Ishikawa (cell line): ENCODE measurements at regions not wholly inside any gene's neighbourhood (a gene's known extent, or its start where the extent isn't known, plus 50 kb on each side); places are given as distances from the start of the nearest gene placed in this dataset.

ENCODE experiments used
- CREB1 ChIP-seq: IDR thresholded peaks from 2 replicates; pipeline ENCODE4 v1.6.1; 2012; ENCODE audit warnings: low read depth
- EGR1 ChIP-seq: IDR thresholded peaks from 2 replicates; pipeline ENCODE4 v1.6.1; 2012
- EP300 ChIP-seq: IDR thresholded peaks from 2 replicates; pipeline ENCODE4 v1.6.1; 2012; ENCODE audit warnings: borderline replicate concordance
- FOXM1 ChIP-seq: IDR thresholded peaks from 2 replicates; pipeline ENCODE4 v1.6.1; 2012; ENCODE audit warnings: low read depth, borderline replicate concordance
- MAX ChIP-seq: IDR thresholded peaks from 2 replicates; pipeline ENCODE4 v1.6.1; 2012
- RAD21 ChIP-seq: IDR thresholded peaks from 2 replicates; pipeline ENCODE4 v1.6.1; 2012; ENCODE audit warnings: low read depth
- REST ChIP-seq: IDR thresholded peaks from 2 replicates; pipeline ENCODE4 v1.6.1; 2012; ENCODE audit warnings: low read depth, mild to moderate bottlenecking
- TAF1 ChIP-seq: IDR thresholded peaks from 2 replicates; pipeline ENCODE4 v1.6.1; 2012; ENCODE audit warnings: low read depth, mild to moderate bottlenecking
- TCF12 ChIP-seq: IDR thresholded peaks from 2 replicates; pipeline ENCODE4 v1.6.1; 2012; ENCODE audit warnings: low read depth
- TEAD4 ChIP-seq: IDR thresholded peaks from 2 replicates; pipeline ENCODE4 v1.6.1; 2012
- USF1 ChIP-seq: IDR thresholded peaks from 2 replicates; pipeline ENCODE4 v1.6.1; 2012
- YY1 ChIP-seq: IDR thresholded peaks from 2 replicates; pipeline ENCODE4 v1.6.1; 2012; ENCODE audit warnings: low read depth
- ZBTB7A ChIP-seq: IDR thresholded peaks from 2 replicates; pipeline ENCODE4 v1.6.1; 2012; ENCODE audit warnings: low read depth

GRCh38 chr3:30988769-30989168 is 94.3 kb upstream of the GADL1 start:
- TF ChIP-seq TCF12 (no peak), TAF1 (no peak), MAX (no peak), ZBTB7A (no peak), EP300 (no peak), FOXM1 (no peak), RAD21 (no peak), YY1 (no peak), REST (no peak), TEAD4 (no peak), CREB1 (no peak), EGR1 (no peak), USF1 (no peak)
